Fibroblast of lung (primary cell): ENCODE measurements at regions not wholly inside any gene's neighbourhood (a gene's known extent, or its start where the extent isn't known, plus 50 kb on each side); places are given as distances from the start of the nearest gene placed in this dataset.

ENCODE experiments used
- DNase-seq, 2 donors: peaks; one replicate each; pipeline versions ENCODE4 v3.0.0 to v3.0.0-alpha.2; 2010; ENCODE audit warnings: low read depth in 2 of 2
- H2AFZ ChIP-seq: 2 replicates; pipeline ENCODE4 v1.5.1; 2012; ENCODE audit warnings: low read length, control low read depth, inconsistent platforms
- H3K27ac ChIP-seq: 2 replicates; pipeline ENCODE4 v1.5.1; 2011; ENCODE audit warnings: low read length, control low read depth; ENCODE audit not compliant: insufficient read depth
- H3K27me3 ChIP-seq: 2 replicates; pipeline ENCODE4 v1.5.1; 2011; ENCODE audit warnings: mild to moderate bottlenecking, low read length; ENCODE audit not compliant: control insufficient read depth, insufficient read depth
- H3K36me3 ChIP-seq: 2 replicates; pipeline ENCODE4 v1.5.1; 2011; ENCODE audit warnings: low read length; ENCODE audit not compliant: control insufficient read depth, insufficient read depth
- H3K4me1 ChIP-seq: 2 replicates; pipeline ENCODE4 v1.5.1; 2011; ENCODE audit warnings: low read length; ENCODE audit not compliant: control insufficient read depth, insufficient read depth; ENCODE audit errors: extremely low read depth
- H3K4me2 ChIP-seq: 2 replicates; pipeline ENCODE4 v1.5.1; 2011; ENCODE audit warnings: low read length, control low read depth; ENCODE audit not compliant: insufficient read depth; ENCODE audit errors: extremely low read depth
- H3K4me3 ChIP-seq, 4 experiments: fragments of 200-600 bp in 1 of 4; sonication (generic) in 1 of 4; replicated peaks in 1 of 4; 2 replicates each; pipeline ENCODE4 v1.5.1; 2011 to 2016; ENCODE audit warnings: low read length in 4 of 4, low read depth in 3 of 4, mild to moderate bottlenecking in 3 of 4, control low read depth in 2 of 4, inconsistent platforms in 1 of 4, mixed read lengths in 1 of 4; ENCODE audit not compliant: insufficient read depth in 1 of 4; ENCODE audit errors: control extremely low read depth in 1 of 4
- H3K79me2 ChIP-seq: 2 replicates; pipeline ENCODE4 v1.5.1; 2012; ENCODE audit warnings: mild to moderate bottlenecking, low read length, inconsistent platforms; ENCODE audit not compliant: control insufficient read depth, insufficient read depth
- H3K9ac ChIP-seq: 2 replicates; pipeline ENCODE4 v1.5.1; 2011; ENCODE audit warnings: mild to moderate bottlenecking, low read length, control low read depth; ENCODE audit not compliant: insufficient read depth
- H3K9me3 ChIP-seq: 2 replicates; pipeline ENCODE4 v1.5.1; 2012; ENCODE audit warnings: low read depth, low read length; ENCODE audit not compliant: control insufficient read depth, insufficient read depth
- H4K20me1 ChIP-seq: 2 replicates; pipeline ENCODE4 v1.5.1; 2011; ENCODE audit warnings: low read length; ENCODE audit not compliant: control insufficient read depth, insufficient read depth; ENCODE audit errors: extremely low read depth
- CTCF ChIP-seq, 2 donors: IDR thresholded peaks in 1 of 2; conservative IDR thresholded peaks in 1 of 2; 1 replicate in 1 of 2; 2 replicates in 1 of 2; pipeline ENCODE4 v1.5.1; 2011 to 2012; ENCODE audit warnings: low read length in 2 of 2, control low read depth in 1 of 2, inconsistent platforms in 1 of 2, low read depth in 1 of 2, mild to moderate bottlenecking in 1 of 2
- EZH2 ChIP-seq: IDR thresholded peaks from 2 replicates; pipeline ENCODE4 v1.5.1; 2012; ENCODE audit warnings: low read length, control low read depth, mild to moderate bottlenecking; ENCODE audit errors: missing control alignments

- H3K4me3 ChIP-seq = no peak overlapping the region
- H3K9me3 ChIP-seq = no peaks in the 10 kb centered on the region
- H3K9ac ChIP-seq = no peak overlapping the region
- H3K27ac ChIP-seq = no peak overlapping the region
- no peak overlapping the region for H2AFZ ChIP-seq
- H3K4me2 ChIP-seq = no peak overlapping the region
- no peaks in the 10 kb centered on the region for H3K4me1 ChIP-seq
- no peaks in the 10 kb centered on the region for H3K27me3 ChIP-seq
- TF ChIP-seq CTCF (conservative IDR thresholded peaks at IDR 0.05 in 1 of 2, IDR thresholded peaks at IDR 0.05 in 1 of 2; ENCODE audit: low read depth in 1 of 2, low read length in 2 of 2) = no peak
- no peak for TF ChIP-seq EZH2
- no peaks in the 10 kb centered on the region for H3K79me2 ChIP-seq
- peak; percentile 11 to 19 for DNase-seq
- H4K20me1 ChIP-seq = no peaks in the 10 kb centered on the region
- H3K36me3 ChIP-seq = no peaks in the 10 kb centered on the region
Observed at GRCh38 chr6:48183811-48184605, 73.0 kb upstream of the PTCHD4 start.

GRCh38 chr6:48183178-48183577 is 72.2 kb upstream of the PTCHD4 start:
- no peak overlapping the region for H3K27ac ChIP-seq
- peak in 1 of 2 donors; percentile 56 for DNase-seq
- no peaks in the 10 kb centered on the region for H4K20me1 ChIP-seq
- H3K4me1 ChIP-seq = no peaks in the 10 kb centered on the region
- no peak overlapping the region for H3K9ac ChIP-seq
- H3K9me3 ChIP-seq = no peaks in the 10 kb centered on the region
- H3K79me2 ChIP-seq = no peaks in the 10 kb centered on the region
- H3K36me3 ChIP-seq = no peaks in the 10 kb centered on the region
- TF ChIP-seq CTCF (conservative IDR thresholded peaks at IDR 0.05 in 1 of 2, IDR thresholded peaks at IDR 0.05 in 1 of 2; ENCODE audit: low read depth in 1 of 2, low read length in 2 of 2) = no peak
- TF ChIP-seq EZH2 = no peak
- no peaks in the 10 kb centered on the region for H3K27me3 ChIP-seq
- no peak overlapping the region for H2AFZ ChIP-seq
- no peak overlapping the region for H3K4me3 ChIP-seq
- H3K4me2 ChIP-seq = no peak overlapping the region

- H3K36me3 ChIP-seq = no peaks in the 10 kb centered on the region
- no peaks in the 10 kb centered on the region for H3K27me3 ChIP-seq
- H3K4me1 ChIP-seq = no peaks in the 10 kb centered on the region
- no peaks in the 10 kb centered on the region for H4K20me1 ChIP-seq
- no peaks in the 10 kb centered on the region for H3K79me2 ChIP-seq
- TF ChIP-seq EZH2 = no peak
- TF ChIP-seq CTCF (conservative IDR thresholded peaks at IDR 0.05 in 1 of 2, IDR thresholded peaks at IDR 0.05 in 1 of 2; ENCODE audit: low read depth in 1 of 2, low read length in 2 of 2) = no peak
- no peak overlapping the region for H3K27ac ChIP-seq
- H3K4me2 ChIP-seq = no peak overlapping the region
- H2AFZ ChIP-seq = no peak overlapping the region
- no peaks in the 10 kb centered on the region for H3K9me3 ChIP-seq
- no peak for DNase-seq
- no peak overlapping the region for H3K9ac ChIP-seq
- no peak overlapping the region for H3K4me3 ChIP-seq
Observed at GRCh38 chr6:48178700-48179099, 67.7 kb upstream of the PTCHD4 start.
